ENCODE measurements at regions not wholly inside any gene's neighbourhood (a gene's known extent, or its start where the extent isn't known, plus 50 kb on each side); places are given as distances from the start of the nearest gene placed in this dataset.

- no peak for TF ChIP-seq CTCF (IDR thresholded peaks at IDR 0.05; ENCODE audit: unreplicated experiment)
- H3K36me3 Mint-ChIP-seq (ENCODE audit: low read depth, unreplicated experiment) = no peaks in the 10 kb centered on the region
- no peaks in the 10 kb centered on the region for H3K27me3 Mint-ChIP-seq (ENCODE audit: unreplicated experiment)
- H3K27ac Mint-ChIP-seq (ENCODE audit: unreplicated experiment) = no peak overlapping the region
- no peak overlapping the region for H3K4me3 Mint-ChIP-seq (ENCODE audit: unreplicated experiment)
- H3K4me1 Mint-ChIP-seq (ENCODE audit: unreplicated experiment) = peaks cover 14% of the 10 kb centered on the region
- no peaks in the 10 kb centered on the region for H3K9me3 Mint-ChIP-seq (ENCODE audit: unreplicated experiment)
- no peak for DNase-seq (ENCODE audit: low spot score)
These were observed 87.1 kb downstream of the TEX29 start for GRCh38 chr13:111407381-111408131.

GRCh38 chr13:111409413-111409812 is 89.0 kb downstream of the TEX29 start:
- H3K36me3 Mint-ChIP-seq (ENCODE audit: low read depth, unreplicated experiment) = no peaks in the 10 kb centered on the region
- no peak for TF ChIP-seq CTCF (IDR thresholded peaks at IDR 0.05; ENCODE audit: unreplicated experiment)
- peaks cover 3% of the 10 kb centered on the region for H3K27me3 Mint-ChIP-seq (ENCODE audit: unreplicated experiment)
- no peak overlapping the region for H3K4me3 Mint-ChIP-seq (ENCODE audit: unreplicated experiment)
- no peaks in the 10 kb centered on the region for H3K9me3 Mint-ChIP-seq (ENCODE audit: unreplicated experiment)
- peaks cover 14% of the 10 kb centered on the region for H3K4me1 Mint-ChIP-seq (ENCODE audit: unreplicated experiment)
- no peak for DNase-seq (ENCODE audit: low spot score)
- no peak overlapping the region for H3K27ac Mint-ChIP-seq (ENCODE audit: unreplicated experiment)

- peaks cover 14% of the 10 kb centered on the region for H3K4me1 Mint-ChIP-seq (ENCODE audit: unreplicated experiment)
- H3K9me3 Mint-ChIP-seq (ENCODE audit: unreplicated experiment) = no peaks in the 10 kb centered on the region
- TF ChIP-seq CTCF (IDR thresholded peaks at IDR 0.05; ENCODE audit: unreplicated experiment) = no peak
- no peak overlapping the region for H3K4me3 Mint-ChIP-seq (ENCODE audit: unreplicated experiment)
- no peak overlapping the region for H3K27ac Mint-ChIP-seq (ENCODE audit: unreplicated experiment)
- no peaks in the 10 kb centered on the region for H3K36me3 Mint-ChIP-seq (ENCODE audit: low read depth, unreplicated experiment)
- no peak for DNase-seq (ENCODE audit: low spot score)
- peaks cover 3% of the 10 kb centered on the region for H3K27me3 Mint-ChIP-seq (ENCODE audit: unreplicated experiment)
These were observed 90.0 kb downstream of the TEX29 start for GRCh38 chr13:111410232-111411021.

- DNase-seq (ENCODE audit: low spot score) = no peak
- H3K9me3 Mint-ChIP-seq (ENCODE audit: unreplicated experiment) = no peaks in the 10 kb centered on the region
- H3K4me1 Mint-ChIP-seq (ENCODE audit: unreplicated experiment) = peaks cover 8% of the 10 kb centered on the region
- H3K36me3 Mint-ChIP-seq (ENCODE audit: low read depth, unreplicated experiment) = no peaks in the 10 kb centered on the region
- no peak for TF ChIP-seq CTCF (IDR thresholded peaks at IDR 0.05; ENCODE audit: unreplicated experiment)
- no peak overlapping the region for H3K4me3 Mint-ChIP-seq (ENCODE audit: unreplicated experiment)
- peaks cover 3% of the 10 kb centered on the region for H3K27me3 Mint-ChIP-seq (ENCODE audit: unreplicated experiment)
- H3K27ac Mint-ChIP-seq (ENCODE audit: unreplicated experiment) = no peak overlapping the region
These were observed 90.9 kb downstream of the TEX29 start for GRCh38 chr13:111411151-111411858.
